K562 (cell line): ENCODE measurements at regions not wholly inside any gene's neighbourhood (a gene's known extent, or its start where the extent isn't known, plus 50 kb on each side); places are given as distances from the start of the nearest gene placed in this dataset.

Source experiments
- ATAC-seq: fragments of 200-7000 bp; cut with Tn5 transposase; 3 replicates; pipeline ENCODE4 v1.9.1; 2020; ENCODE audit warnings: moderate library complexity
- BruUV-seq: library from RNA; stranded (reverse); fragments of 400-500 nt; replicated peaks from 2 replicates; lab custom pipeline; 2021; lab: Mats Ljungman, UMichigan
- CTCF ChIA-PET: fragments of 300-600 bp; formaldehyde crosslinking; extraction: SDS; loops from one replicate; lab custom pipeline; 2021; ENCODE audit warnings: low intra/inter-chr PET ratio; lab: Yijun Ruan, JAX
- POLR2A ChIA-PET: fragments of 300-600, 350-650 bp; sonication (Branson Sonifier 250); formaldehyde crosslinking; extraction: SDS; loops from one replicate; lab custom pipeline; 2021; ENCODE audit warnings: antibody characterized with exemption, inconsistent platforms; lab: Yijun Ruan, JAX
- DNase-seq, 4 experiments: peaks; one replicate each; pipeline versions ENCODE4 v3.0.0 to v3.0.0-alpha.2; 2011 to 2018; ENCODE audit warnings: low spot score in 3 of 4, mixed read lengths in 3 of 4; ENCODE audit errors: extremely low read depth in 1 of 4
- FAIRE-seq: peaks from 2 replicates; lab custom pipeline; 2011; peaks lifted over from hg19 to GRCh38; lab: Jason Lieb, UNC
- H2AFZ ChIP-seq: 2 replicates; pipeline ENCODE4 v1.6.0; 2011; ENCODE audit warnings: low read depth, low read length, control low read depth, inconsistent platforms
- H3K27ac ChIP-seq: fragments of 200-600 bp; 3 replicates; pipeline ENCODE4 v1.8.0; 2011; ENCODE audit warnings: low read depth, mild to moderate bottlenecking, control low read depth, inconsistent platforms, low read length, moderate library complexity, mixed read lengths; ENCODE audit errors: extremely low read depth
- H3K27me3 ChIP-seq, 2 experiments: fragments of 300-600 bp in 1 of 2; 2 replicates in 1 of 2; 3 replicates in 1 of 2; pipeline versions ENCODE4 v1.6.0 to v1.8.0; 2011; ENCODE audit warnings: inconsistent platforms in 2 of 2, low read length in 2 of 2, mild to moderate bottlenecking in 1 of 2, mixed read lengths in 1 of 2, moderate library complexity in 1 of 2; ENCODE audit not compliant: control insufficient read depth in 2 of 2, insufficient read depth in 2 of 2
- H3K36me3 ChIP-seq: fragments of 300-600 bp; 3 replicates; pipeline ENCODE4 v1.8.0; 2011; ENCODE audit warnings: mild to moderate bottlenecking, low read length, inconsistent platforms; ENCODE audit not compliant: control insufficient read depth, insufficient read depth
- H3K4me1 ChIP-seq, 2 experiments: fragments of 200-600 bp in 1 of 2; replicated peaks in 1 of 2; 2 replicates in 1 of 2; 3 replicates in 1 of 2; pipeline versions ENCODE4 v1.5.1 to v1.8.0; 2011; ENCODE audit warnings: inconsistent platforms in 2 of 2, low read length in 2 of 2, mild to moderate bottlenecking in 1 of 2, mixed read lengths in 1 of 2, moderate library complexity in 1 of 2; ENCODE audit not compliant: control insufficient read depth in 2 of 2, insufficient read depth in 2 of 2
- H3K4me2 ChIP-seq: 2 replicates; pipeline ENCODE4 v1.6.1; 2011; ENCODE audit warnings: low read length, control low read depth, inconsistent platforms, mixed read lengths; ENCODE audit not compliant: insufficient read depth
- H3K4me3 ChIP-seq: fragments of 200-600 bp; sonication (generic), shearing (Covaris generic); 2 replicates; pipeline ENCODE4 v1.5.1; 2016; ENCODE audit warnings: control low read depth, inconsistent platforms
- H3K79me2 ChIP-seq: fragments of 200-600 bp; 3 replicates; pipeline ENCODE4 v1.8.0; 2011; ENCODE audit warnings: low read length, inconsistent platforms; ENCODE audit not compliant: control insufficient read depth, insufficient read depth
- H3K9ac ChIP-seq, 2 experiments: 2 replicates each; pipeline versions ENCODE4 v1.6.0 to v1.6.1; 2011; ENCODE audit warnings: low read depth in 2 of 2, low read length in 2 of 2, control low read depth in 1 of 2, inconsistent platforms in 1 of 2, mild to moderate bottlenecking in 1 of 2, mixed read lengths in 1 of 2; ENCODE audit not compliant: insufficient read depth in 1 of 2
- H3K9me1 ChIP-seq: one replicate; pipeline ENCODE4 v1.6.0; 2011; ENCODE audit warnings: inconsistent platforms, mild to moderate bottlenecking, low read length, moderate library complexity; ENCODE audit not compliant: control insufficient read depth, insufficient read depth
- H3K9me3 ChIP-seq: replicated peaks from 2 replicates; pipeline ENCODE4 v1.5.1; 2011; ENCODE audit warnings: low read depth, low read length, inconsistent platforms; ENCODE audit not compliant: control insufficient read depth, insufficient read depth
- H4K20me1 ChIP-seq: replicated peaks from 2 replicates; pipeline ENCODE4 v1.6.1; 2011; ENCODE audit warnings: low read length, inconsistent platforms, mixed read lengths; ENCODE audit not compliant: control insufficient read depth, insufficient read depth
- BMI1 ChIP-seq: fragments of 150-350 bp; IDR thresholded peaks from 2 replicates; pipeline ENCODE4 v1.6.1; 2014; ENCODE audit warnings: low read length
- LEF1 ChIP-seq: fragments of 450-650 bp; IDR thresholded peaks from 2 replicates; pipeline ENCODE4 v1.6.1; 2016; ENCODE audit warnings: mild to moderate bottlenecking
- MCM5 ChIP-seq: fragments of 450-650 bp; IDR thresholded peaks from 2 replicates; pipeline ENCODE4 v1.6.1; 2016; ENCODE audit warnings: low read depth
- TFAM ChIP-seq: fragments of 250-450 bp; sonication (Bioruptor Pico); conservative IDR thresholded peaks from 2 replicates; pipeline ENCODE4 v1.5.0; 2021; ENCODE audit warnings: mild to moderate bottlenecking, moderate library complexity
- ZNF512 ChIP-seq: IDR thresholded peaks from 2 replicates; pipeline ENCODE4 v1.6.1; 2016; ENCODE audit warnings: missing genetic modification characterization, missing compliant biosample characterization
- ZZZ3 ChIP-seq: fragments of 450-650 bp; IDR thresholded peaks from 2 replicates; pipeline ENCODE4 v1.6.1; 2016; ENCODE audit warnings: antibody characterized with exemption, mild to moderate bottlenecking, moderate library complexity
- WGBS: fragments of 100-300 bp; shearing (Covaris generic); methylation state at CpG from one replicate; pipeline ENCODE4 v1.1.6; 2016; ENCODE audit warnings: low coverage, mixed read lengths; ENCODE audit not compliant: insufficient coverage; ENCODE audit errors: missing lambda C conversion rate; 5-methylcytosine and 5-hydroxymethylcytosine counted together
- in situ Hi-C: fragments of 300-500 bp; cut with MboI; formaldehyde crosslinking; loops from 4 replicates; pipeline ENCODE4 v1.15.0; 2018; ENCODE audit warnings: inconsistent platforms, mixed read lengths
- intact Hi-C: fragments of 100-400 bp; cut with micrococcal nuclease; formaldehyde crosslinking; loops from 2 replicates; pipeline ENCODE4 v1.14.2; 2022
- TF ChIP-seq, protein P1 (sequence below): sonication (generic); formaldehyde crosslinking; IDR thresholded peaks from 2 replicates; pipeline ENCODE4 v1.8.1; 2023; ENCODE audit warnings: mild to moderate bottlenecking, missing genetic modification reagents
- TF ChIP-seq, protein P2 (sequence below), 2 experiments: fragments of 450-650 bp in 1 of 2; sonication (generic) in 1 of 2; formaldehyde crosslinking in 1 of 2; IDR thresholded peaks; 2 replicates each; pipeline versions ENCODE4 v1.7.1 to v1.9.0; 2016 to 2022; ENCODE audit warnings: inconsistent platforms in 1 of 2, mild to moderate bottlenecking in 1 of 2, missing genetic modification reagents in 1 of 2

- H3K9me3 ChIP-seq: no peaks in the 10 kb centered on the region
- no peak overlapping the region for H3K27ac ChIP-seq
- H3K36me3 ChIP-seq: no peaks in the 10 kb centered on the region
- ATAC-seq (no peak), DNase-seq (no peak), FAIRE-seq (no peak)
- 87% methylated on average over 10 of the region's 10 CpGs for WGBS
- H3K27me3 ChIP-seq: no peaks in the 10 kb centered on the region
- no peaks in the 10 kb centered on the region for H4K20me1 ChIP-seq
- H3K4me3 ChIP-seq: no peak overlapping the region
- no TSS peak for BruUV-seq
- H3K79me2 ChIP-seq: no peaks in the 10 kb centered on the region
- H3K4me1 ChIP-seq: peaks cover 19 to 75% of the 10 kb centered on the region in 2 experiments
- H3K9me1 ChIP-seq: no peaks in the 10 kb centered on the region
- H3K9ac ChIP-seq: no peak overlapping the region
- POLR2A ChIA-PET: interaction anchor here (0.7 to 1.8 kb wide), 3 partner anchors 12 to 87 kb away, joined by 3 to 5 read pairs (median 4); no protein-coding TSS in a partner anchor
- CTCF ChIA-PET: interaction anchor here (0.7 kb wide), 1 partner anchor 10 kb away, joined by 3 read pairs; no protein-coding TSS in a partner anchor
- intact Hi-C loops: no loop called here
- in situ Hi-C loops: no loop called here
- H2AFZ ChIP-seq: peak overlapping the region; percentile 22
- H3K4me2 ChIP-seq: no peak overlapping the region
- TF ChIP-seq LEF1: no peak
- TF ChIP-seq ZNF512: no peak
- TF ChIP-seq MCM5: no peak
- no peak for TF ChIP-seq TFAM (CRISPR knock-in tag)
- TF ChIP-seq, protein P1, sequence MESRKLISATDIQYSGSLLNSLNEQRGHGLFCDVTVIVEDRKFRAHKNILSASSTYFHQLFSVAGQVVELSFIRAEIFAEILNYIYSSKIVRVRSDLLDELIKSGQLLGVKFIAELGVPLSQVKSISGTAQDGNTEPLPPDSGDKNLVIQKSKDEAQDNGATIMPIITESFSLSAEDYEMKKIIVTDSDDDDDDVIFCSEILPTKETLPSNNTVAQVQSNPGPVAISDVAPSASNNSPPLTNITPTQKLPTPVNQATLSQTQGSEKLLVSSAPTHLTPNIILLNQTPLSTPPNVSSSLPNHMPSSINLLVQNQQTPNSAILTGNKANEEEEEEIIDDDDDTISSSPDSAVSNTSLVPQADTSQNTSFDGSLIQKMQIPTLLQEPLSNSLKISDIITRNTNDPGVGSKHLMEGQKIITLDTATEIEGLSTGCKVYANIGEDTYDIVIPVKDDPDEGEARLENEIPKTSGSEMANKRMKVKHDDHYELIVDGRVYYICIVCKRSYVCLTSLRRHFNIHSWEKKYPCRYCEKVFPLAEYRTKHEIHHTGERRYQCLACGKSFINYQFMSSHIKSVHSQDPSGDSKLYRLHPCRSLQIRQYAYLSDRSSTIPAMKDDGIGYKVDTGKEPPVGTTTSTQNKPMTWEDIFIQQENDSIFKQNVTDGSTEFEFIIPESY (CRISPR knock-in tag): no peak
- TF ChIP-seq, protein P2, sequence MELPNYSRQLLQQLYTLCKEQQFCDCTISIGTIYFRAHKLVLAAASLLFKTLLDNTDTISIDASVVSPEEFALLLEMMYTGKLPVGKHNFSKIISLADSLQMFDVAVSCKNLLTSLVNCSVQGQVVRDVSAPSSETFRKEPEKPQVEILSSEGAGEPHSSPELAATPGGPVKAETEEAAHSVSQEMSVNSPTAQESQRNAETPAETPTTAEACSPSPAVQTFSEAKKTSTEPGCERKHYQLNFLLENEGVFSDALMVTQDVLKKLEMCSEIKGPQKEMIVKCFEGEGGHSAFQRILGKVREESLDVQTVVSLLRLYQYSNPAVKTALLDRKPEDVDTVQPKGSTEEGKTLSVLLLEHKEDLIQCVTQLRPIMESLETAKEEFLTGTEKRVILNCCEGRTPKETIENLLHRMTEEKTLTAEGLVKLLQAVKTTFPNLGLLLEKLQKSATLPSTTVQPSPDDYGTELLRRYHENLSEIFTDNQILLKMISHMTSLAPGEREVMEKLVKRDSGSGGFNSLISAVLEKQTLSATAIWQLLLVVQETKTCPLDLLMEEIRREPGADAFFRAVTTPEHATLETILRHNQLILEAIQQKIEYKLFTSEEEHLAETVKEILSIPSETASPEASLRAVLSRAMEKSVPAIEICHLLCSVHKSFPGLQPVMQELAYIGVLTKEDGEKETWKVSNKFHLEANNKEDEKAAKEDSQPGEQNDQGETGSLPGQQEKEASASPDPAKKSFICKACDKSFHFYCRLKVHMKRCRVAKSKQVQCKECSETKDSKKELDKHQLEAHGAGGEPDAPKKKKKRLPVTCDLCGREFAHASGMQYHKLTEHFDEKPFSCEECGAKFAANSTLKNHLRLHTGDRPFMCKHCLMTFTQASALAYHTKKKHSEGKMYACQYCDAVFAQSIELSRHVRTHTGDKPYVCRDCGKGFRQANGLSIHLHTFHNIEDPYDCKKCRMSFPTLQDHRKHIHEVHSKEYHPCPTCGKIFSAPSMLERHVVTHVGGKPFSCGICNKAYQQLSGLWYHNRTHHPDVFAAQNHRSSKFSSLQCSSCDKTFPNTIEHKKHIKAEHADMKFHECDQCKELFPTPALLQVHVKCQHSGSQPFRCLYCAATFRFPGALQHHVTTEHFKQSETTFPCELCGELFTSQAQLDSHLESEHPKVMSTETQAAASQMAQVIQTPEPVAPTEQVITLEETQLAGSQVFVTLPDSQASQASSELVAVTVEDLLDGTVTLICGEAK (IDR thresholded peaks at IDR 0.05): no peak
- TF ChIP-seq, protein P2 (CRISPR knock-in tag; IDR thresholded peaks at IDR 0.05): no peak
- no peak for TF ChIP-seq BMI1
- TF ChIP-seq ZZZ3: no peak
Observed at GRCh38 chr2:157932480-157933159, 56.5 kb upstream of the ACVR1 start.
